ENCODE measurements at regions not wholly inside any gene's neighbourhood (a gene's known extent, or its start where the extent isn't known, plus 50 kb on each side); places are given as distances from the start of the nearest gene placed in this dataset.

DNA sequence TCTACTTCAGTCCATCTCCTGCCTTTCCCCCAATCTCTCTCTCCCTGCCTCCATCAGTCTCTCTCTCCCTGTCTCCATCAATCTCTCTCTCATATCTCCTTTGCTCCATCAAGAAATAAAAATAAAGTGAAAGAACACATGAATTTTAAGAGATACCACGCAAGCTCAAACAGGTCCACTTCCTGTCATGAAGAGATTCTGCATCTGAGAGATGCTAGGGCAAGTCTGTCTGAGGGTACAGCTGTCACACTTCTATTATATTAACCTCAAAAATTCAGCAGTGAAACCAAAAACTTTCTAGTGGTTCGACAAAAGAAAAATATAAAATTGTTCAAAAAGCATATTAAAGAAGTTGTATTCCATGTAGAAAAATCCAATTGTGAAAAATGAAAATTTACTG lies 296.8 kb upstream of the RSPO3 start:
- TF ChIP-seq, protein P1, sequence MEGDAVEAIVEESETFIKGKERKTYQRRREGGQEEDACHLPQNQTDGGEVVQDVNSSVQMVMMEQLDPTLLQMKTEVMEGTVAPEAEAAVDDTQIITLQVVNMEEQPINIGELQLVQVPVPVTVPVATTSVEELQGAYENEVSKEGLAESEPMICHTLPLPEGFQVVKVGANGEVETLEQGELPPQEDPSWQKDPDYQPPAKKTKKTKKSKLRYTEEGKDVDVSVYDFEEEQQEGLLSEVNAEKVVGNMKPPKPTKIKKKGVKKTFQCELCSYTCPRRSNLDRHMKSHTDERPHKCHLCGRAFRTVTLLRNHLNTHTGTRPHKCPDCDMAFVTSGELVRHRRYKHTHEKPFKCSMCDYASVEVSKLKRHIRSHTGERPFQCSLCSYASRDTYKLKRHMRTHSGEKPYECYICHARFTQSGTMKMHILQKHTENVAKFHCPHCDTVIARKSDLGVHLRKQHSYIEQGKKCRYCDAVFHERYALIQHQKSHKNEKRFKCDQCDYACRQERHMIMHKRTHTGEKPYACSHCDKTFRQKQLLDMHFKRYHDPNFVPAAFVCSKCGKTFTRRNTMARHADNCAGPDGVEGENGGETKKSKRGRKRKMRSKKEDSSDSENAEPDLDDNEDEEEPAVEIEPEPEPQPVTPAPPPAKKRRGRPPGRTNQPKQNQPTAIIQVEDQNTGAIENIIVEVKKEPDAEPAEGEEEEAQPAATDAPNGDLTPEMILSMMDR (conservative IDR thresholded peaks at IDR 0.05), result no peak
- no peak for TF ChIP-seq EZH2 (IDR thresholded peaks at IDR 0.05; ENCODE audit: low read depth)

Measured in PC-9 (cell line).